Right lobe of liver (tissue), 6 donors: ENCODE measurements at regions not wholly inside any gene's neighbourhood (a gene's known extent, or its start where the extent isn't known, plus 50 kb on each side); places are given as distances from the start of the nearest gene placed in this dataset.

ENCODE experiments used
- ATAC-seq, 4 donors: fragments of 200-7000 bp; cut with Tn5 transposase; one replicate each; pipeline ENCODE4 v1.9.1; 2020; ENCODE audit warnings: mild to moderate bottlenecking in 4 of 4, moderate library complexity in 4 of 4
- DNase-seq, 3 donors: peaks; one replicate each; pipeline ENCODE4 v3.0.0-alpha.2; 2020
- H3K27ac ChIP-seq, 3 donors: fragments of 200-600 bp; one replicate each; pipeline ENCODE4 v1.8.0; 2022
- H3K27me3 ChIP-seq, 2 donors: fragments of 200-600 bp; one replicate each; pipeline ENCODE4 v1.8.0; 2022
- H3K36me3 ChIP-seq, 4 donors: fragments of 200-600 bp; sonication (generic) in 1 of 4; one replicate each; pipeline versions ENCODE4 v1.5.1 to v1.8.0; 2017 to 2022; ENCODE audit warnings: control low read depth in 1 of 4
- H3K4me1 ChIP-seq, 4 donors: fragments of 200-600 bp; sonication (generic) in 1 of 4; one replicate each; pipeline versions ENCODE4 v1.5.1 to v1.8.0; 2017 to 2022; ENCODE audit warnings: control low read depth in 1 of 4
- H3K4me3 ChIP-seq, 3 donors: fragments of 200-600 bp; one replicate each; pipeline ENCODE4 v1.8.0; 2022
- H3K9me3 ChIP-seq, 4 donors: fragments of 200-600 bp; sonication (generic) in 1 of 4; one replicate each; pipeline versions ENCODE4 v1.5.1 to v1.8.0; 2017 to 2022; ENCODE audit warnings: control low read depth in 1 of 4
- CTCF ChIP-seq, 4 donors: fragments of 200-600 bp in 3 of 4; fragments of 450-650 bp in 1 of 4; IDR thresholded peaks; one replicate each; pipeline versions ENCODE4 v1.5.1 to v1.8.0; 2016 to 2022; ENCODE audit warnings: antibody characterized with exemption in 4 of 4, mild to moderate bottlenecking in 2 of 4
- POLR2A ChIP-seq: fragments of 450-650 bp; IDR thresholded peaks from one replicate; pipeline ENCODE4 v1.6.1; 2017; ENCODE audit warnings: antibody characterized with exemption, mild to moderate bottlenecking
- WGBS: methylation state at CpG from one replicate; pipeline ENCODE4 v1.1.6; 2018; ENCODE audit warnings: low coverage, low lambda C conversion rate; ENCODE audit not compliant: insufficient coverage; ENCODE audit errors: missing lambda C conversion rate; 5-methylcytosine and 5-hydroxymethylcytosine counted together
- intact Hi-C, 2 donors: fragments of 100-400 bp; cut with DNase I; formaldehyde crosslinking; loops; one replicate each; pipeline versions ENCODE4 v1.11.2 to v1.14.1; 2022
- donor health status: DM: no; HTN: yes; CAD: no.
- donor health status: DM: no; HTN: no; CAD: no.
- donor health status: DM: no; HTN: no; CAD: no.
- donor health status: DM: no; HTN: yes; CAD: no.
- donor health status: DM: no; HTN: yes; CAD: no.

- no peak for DNase-seq
- ATAC-seq, result no peak
- Histone ChIP-seq H3K9me3 (no peaks in the 10 kb centered on the region), H3K27ac (no peak overlapping the region), H3K4me1 (no peaks in the 10 kb centered on the region), H3K36me3 (no peaks in the 10 kb centered on the region), H3K4me3 (no peak overlapping the region), H3K27me3 (no peaks in the 10 kb centered on the region)
- intact Hi-C loops, result no loop called here
- TF ChIP-seq CTCF (IDR thresholded peaks at IDR 0.05), result no peak
- TF ChIP-seq POLR2A, result no peak
- 37% methylated on average over 2 of the region's 2 CpGs for WGBS
These were observed 70.1 kb upstream of the TFEC start for GRCh38 chr7:116100626-116101025.

GRCh38 chr7:116101704-116102103, 71.1 kb upstream of the TFEC start:
- 24% methylated on average over 2 of the region's 2 CpGs for WGBS
- Histone ChIP-seq H3K36me3 (no peaks in the 10 kb centered on the region), H3K9me3 (no peaks in the 10 kb centered on the region), H3K4me3 (no peak overlapping the region), H3K4me1 (no peaks in the 10 kb centered on the region), H3K27me3 (no peaks in the 10 kb centered on the region), H3K27ac (no peak overlapping the region)
- TF ChIP-seq CTCF (IDR thresholded peaks at IDR 0.05), result no peak
- TF ChIP-seq POLR2A, result no peak
- intact Hi-C loops, result no loop called here
- ATAC-seq, result no peak
- no peak for DNase-seq

GRCh38 chr7:116111475-116111874, 80.9 kb upstream of the TFEC start:
- H3K36me3 ChIP-seq, result no peaks in the 10 kb centered on the region
- no peaks in the 10 kb centered on the region for H3K9me3 ChIP-seq
- H3K4me3 ChIP-seq, result no peak overlapping the region
- no peak for TF ChIP-seq POLR2A
- TF ChIP-seq CTCF (IDR thresholded peaks at IDR 0.05), result no peak
- ATAC-seq (peak in 2 of 4 donors; percentile 22 to 40), DNase-seq (no peak)
- H3K27me3 ChIP-seq, result no peaks in the 10 kb centered on the region
- intact Hi-C loops, result no loop called here
- H3K27ac ChIP-seq, result no peak overlapping the region
- no peaks in the 10 kb centered on the region for H3K4me1 ChIP-seq

GRCh38 chr7:116113310-116113709, 82.7 kb upstream of the TFEC start:
- Histone ChIP-seq H3K4me3 (no peak overlapping the region), H3K36me3 (no peaks in the 10 kb centered on the region), H3K4me1 (no peaks in the 10 kb centered on the region), H3K27ac (no peak overlapping the region), H3K9me3 (no peaks in the 10 kb centered on the region), H3K27me3 (no peaks in the 10 kb centered on the region)
- no peak for DNase-seq
- intact Hi-C loops, result no loop called here
- TF ChIP-seq POLR2A (no peak), CTCF (IDR thresholded peaks at IDR 0.05) (no peak)
- ATAC-seq, result no peak
- WGBS, result 75% methylated on average over 1 of the region's 1 CpG

- Histone ChIP-seq H3K27me3 (no peaks in the 10 kb centered on the region), H3K4me3 (no peak overlapping the region), H3K4me1 (no peaks in the 10 kb centered on the region), H3K27ac (no peak overlapping the region), H3K9me3 (no peaks in the 10 kb centered on the region), H3K36me3 (no peaks in the 10 kb centered on the region)
- no peak for DNase-seq
- no peak for TF ChIP-seq POLR2A
- no peak for TF ChIP-seq CTCF (IDR thresholded peaks at IDR 0.05)
- ATAC-seq, result no peak
- intact Hi-C loops, result no loop called here
These were observed 89.5 kb upstream of the TES start for GRCh38 chr7:116120839-116121238.
